Skeletal muscle satellite cell (primary cell): ENCODE measurements at regions not wholly inside any gene's neighbourhood (a gene's known extent, or its start where the extent isn't known, plus 50 kb on each side); places are given as distances from the start of the nearest gene placed in this dataset.

Experiments used
- H3K27me3 ChIP-seq: 2 replicates; pipeline ENCODE4 v1.7.0; 2013; ENCODE audit warnings: low read length; ENCODE audit not compliant: control insufficient read depth, insufficient read depth
- H3K36me3 ChIP-seq: 2 replicates; pipeline ENCODE4 v1.7.0; 2013; ENCODE audit warnings: mild to moderate bottlenecking, control low read depth, low read length; ENCODE audit not compliant: insufficient read depth
- H3K4me1 ChIP-seq: 2 replicates; pipeline ENCODE4 v1.7.0; 2013; ENCODE audit warnings: low read length; ENCODE audit not compliant: control insufficient read depth, insufficient read depth
- H3K4me2 ChIP-seq: 2 replicates; pipeline ENCODE4 v1.7.0; 2013; ENCODE audit warnings: mild to moderate bottlenecking, low read length
- H3K4me3 ChIP-seq: 2 replicates; pipeline ENCODE4 v1.7.0; 2013; ENCODE audit warnings: low read length
- H3K9ac ChIP-seq: 2 replicates; pipeline ENCODE4 v1.7.0; 2013; ENCODE audit warnings: mild to moderate bottlenecking, low read depth, low read length, moderate library complexity
- H3K9me3 ChIP-seq: replicated peaks from 2 replicates; pipeline ENCODE4 v1.7.0; 2013; ENCODE audit warnings: mild to moderate bottlenecking, control low read depth, low read length

- H3K27me3 ChIP-seq, result no peaks in the 10 kb centered on the region
- no peaks in the 10 kb centered on the region for H3K4me1 ChIP-seq
- no peak overlapping the region for H3K4me3 ChIP-seq
- H3K9ac ChIP-seq, result no peak overlapping the region
- peaks cover 5% of the 10 kb centered on the region for H3K9me3 ChIP-seq
- H3K36me3 ChIP-seq, result no peaks in the 10 kb centered on the region
- no peak overlapping the region for H3K4me2 ChIP-seq
Observed at GRCh38 chr3:6600237-6600636, 260.7 kb upstream of the GRM7 start.

GRCh38 chr3:6601374-6601773 lies 259.5 kb upstream of the GRM7 start:
- Histone ChIP-seq H3K4me1 (no peaks in the 10 kb centered on the region), H3K27me3 (no peaks in the 10 kb centered on the region), H3K36me3 (no peaks in the 10 kb centered on the region), H3K9ac (no peak overlapping the region), H3K4me2 (no peak overlapping the region), H3K4me3 (no peak overlapping the region), H3K9me3 (peaks cover 5% of the 10 kb centered on the region)

GRCh38 chr3:6602329-6602728 lies 258.6 kb upstream of the GRM7 start:
- H3K27me3 ChIP-seq, result no peaks in the 10 kb centered on the region
- no peak overlapping the region for H3K9ac ChIP-seq
- no peaks in the 10 kb centered on the region for H3K36me3 ChIP-seq
- no peaks in the 10 kb centered on the region for H3K4me1 ChIP-seq
- no peak overlapping the region for H3K4me2 ChIP-seq
- no peak overlapping the region for H3K4me3 ChIP-seq
- H3K9me3 ChIP-seq, result peaks cover 2% of the 10 kb centered on the region

DNA sequence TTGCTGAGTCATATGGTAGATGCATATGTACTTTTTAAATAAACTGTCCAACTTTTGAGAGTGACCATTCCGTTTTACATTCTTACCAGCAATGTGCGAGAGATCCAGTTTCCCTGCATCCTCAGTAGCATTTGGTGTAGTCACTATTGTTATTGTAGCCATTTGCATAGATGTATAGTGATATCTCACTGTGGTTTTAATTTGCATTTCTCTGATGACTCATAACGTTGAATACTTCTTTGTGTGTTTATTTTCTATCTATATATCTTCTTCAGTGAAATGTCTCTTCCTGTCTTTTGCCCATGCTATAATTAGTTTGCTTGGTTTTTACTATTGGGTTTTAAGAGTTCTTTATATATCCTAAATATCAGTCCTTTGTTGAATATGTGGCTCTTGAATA lies 255.7 kb upstream of the GRM7 start:
- no peaks in the 10 kb centered on the region for H3K4me1 ChIP-seq
- no peak overlapping the region for H3K4me3 ChIP-seq
- H3K9ac ChIP-seq, result no peak overlapping the region
- no peaks in the 10 kb centered on the region for H3K36me3 ChIP-seq
- peaks cover 8% of the 10 kb centered on the region for H3K9me3 ChIP-seq
- H3K27me3 ChIP-seq, result no peaks in the 10 kb centered on the region
- no peak overlapping the region for H3K4me2 ChIP-seq

DNA sequence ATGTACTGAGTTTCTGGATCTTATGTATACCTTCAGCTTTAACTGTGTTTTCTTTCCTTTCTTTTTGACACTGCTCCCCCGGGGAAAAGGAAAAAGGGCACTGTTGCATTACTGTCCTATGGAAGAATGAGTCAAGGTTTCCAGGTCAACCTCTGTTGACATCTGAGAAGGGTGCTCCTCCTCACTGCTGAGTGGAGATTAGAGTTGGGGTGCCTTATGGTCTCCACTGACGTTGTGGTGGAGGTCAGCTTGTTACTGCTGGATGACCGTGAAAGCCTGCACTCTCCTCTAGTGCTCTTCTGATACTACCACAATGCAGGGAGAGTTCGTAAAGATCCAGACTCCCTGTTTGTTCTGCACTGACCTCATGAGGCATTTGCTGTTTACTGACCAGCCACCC lies 252.1 kb upstream of the GRM7 start:
- no peak overlapping the region for H3K4me3 ChIP-seq
- H3K9ac ChIP-seq, result no peak overlapping the region
- peaks cover 8% of the 10 kb centered on the region for H3K9me3 ChIP-seq
- H3K4me1 ChIP-seq, result no peaks in the 10 kb centered on the region
- H3K36me3 ChIP-seq, result no peaks in the 10 kb centered on the region
- H3K27me3 ChIP-seq, result no peaks in the 10 kb centered on the region
- no peak overlapping the region for H3K4me2 ChIP-seq

GRCh38 chr3:6612034-6612616 lies 248.8 kb upstream of the GRM7 start:
- Histone ChIP-seq H3K4me1 (no peaks in the 10 kb centered on the region), H3K4me2 (no peak overlapping the region), H3K27me3 (no peaks in the 10 kb centered on the region), H3K36me3 (no peaks in the 10 kb centered on the region), H3K4me3 (no peak overlapping the region), H3K9ac (no peak overlapping the region), H3K9me3 (peaks cover 8% of the 10 kb centered on the region)

GRCh38 chr3:6622260-6622659 lies 238.7 kb upstream of the GRM7 start:
- H3K36me3 ChIP-seq, result no peaks in the 10 kb centered on the region
- peaks cover 4% of the 10 kb centered on the region for H3K9me3 ChIP-seq
- H3K27me3 ChIP-seq, result no peaks in the 10 kb centered on the region
- H3K4me1 ChIP-seq, result no peaks in the 10 kb centered on the region
- no peak overlapping the region for H3K4me3 ChIP-seq
- H3K4me2 ChIP-seq, result no peak overlapping the region
- no peak overlapping the region for H3K9ac ChIP-seq

GRCh38 chr3:6622712-6623111 lies 238.2 kb upstream of the GRM7 start:
- no peaks in the 10 kb centered on the region for H3K27me3 ChIP-seq
- H3K4me1 ChIP-seq, result no peaks in the 10 kb centered on the region
- no peak overlapping the region for H3K4me3 ChIP-seq
- H3K4me2 ChIP-seq, result no peak overlapping the region
- no peak overlapping the region for H3K9ac ChIP-seq
- no peaks in the 10 kb centered on the region for H3K36me3 ChIP-seq
- H3K9me3 ChIP-seq, result peaks cover 4% of the 10 kb centered on the region

GRCh38 chr3:6631376-6631775 lies 229.5 kb upstream of the GRM7 start:
- Histone ChIP-seq H3K27me3 (no peaks in the 10 kb centered on the region), H3K36me3 (no peaks in the 10 kb centered on the region), H3K9ac (no peak overlapping the region), H3K4me3 (no peak overlapping the region), H3K9me3 (no peaks in the 10 kb centered on the region), H3K4me1 (no peaks in the 10 kb centered on the region), H3K4me2 (no peak overlapping the region)

DNA sequence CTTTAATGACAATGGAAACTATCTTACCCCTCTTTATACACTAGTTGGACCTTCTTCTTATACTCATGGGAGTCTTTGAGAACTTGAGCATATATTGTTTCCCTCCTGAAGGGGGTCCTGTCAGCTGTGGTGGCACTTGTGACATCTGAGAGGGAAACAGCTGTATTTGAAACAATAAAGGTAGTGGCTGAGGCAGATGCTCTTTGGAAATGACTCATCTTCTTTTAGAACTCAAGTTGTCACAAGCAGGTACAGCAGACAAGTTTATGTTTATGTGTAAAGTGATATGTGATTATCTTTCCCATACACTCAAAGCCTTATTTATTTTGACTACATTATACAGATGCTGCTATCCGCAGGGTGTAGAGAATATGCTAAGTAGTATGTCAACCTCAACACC lies 220.0 kb upstream of the GRM7 start:
- H3K9ac ChIP-seq, result no peak overlapping the region
- H3K36me3 ChIP-seq, result no peaks in the 10 kb centered on the region
- no peak overlapping the region for H3K4me3 ChIP-seq
- no peaks in the 10 kb centered on the region for H3K27me3 ChIP-seq
- no peaks in the 10 kb centered on the region for H3K4me1 ChIP-seq
- H3K9me3 ChIP-seq, result peaks cover 4% of the 10 kb centered on the region
- H3K4me2 ChIP-seq, result no peak overlapping the region

GRCh38 chr3:6644070-6644929 lies 216.6 kb upstream of the GRM7 start:
- peaks cover 6% of the 10 kb centered on the region for H3K9me3 ChIP-seq
- no peak overlapping the region for H3K4me2 ChIP-seq
- H3K4me3 ChIP-seq, result no peak overlapping the region
- no peak overlapping the region for H3K9ac ChIP-seq
- H3K27me3 ChIP-seq, result no peaks in the 10 kb centered on the region
- no peaks in the 10 kb centered on the region for H3K4me1 ChIP-seq
- no peaks in the 10 kb centered on the region for H3K36me3 ChIP-seq

DNA sequence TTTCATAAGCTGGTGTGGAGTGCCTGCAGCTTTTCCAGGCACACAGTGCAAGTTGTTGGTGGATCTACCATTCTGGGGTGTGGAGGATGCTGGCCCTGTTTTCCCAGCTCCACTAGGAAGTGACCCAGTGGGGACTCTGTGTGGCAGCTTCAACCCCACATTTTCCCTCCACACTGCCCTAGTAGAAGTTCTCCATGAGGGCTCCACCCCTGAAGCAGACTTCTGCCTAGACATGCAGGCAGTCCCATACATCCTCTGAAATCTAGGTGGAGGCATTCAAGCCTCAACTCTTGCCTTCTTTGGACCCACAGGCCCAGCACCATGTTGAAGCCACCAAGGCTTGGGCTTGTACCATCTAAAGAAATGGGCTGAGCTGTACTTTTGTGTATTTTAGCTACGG lies 206.2 kb upstream of the GRM7 start:
- Histone ChIP-seq H3K9me3 (peaks cover 3% of the 10 kb centered on the region), H3K4me2 (no peak overlapping the region), H3K9ac (no peak overlapping the region), H3K4me3 (no peak overlapping the region), H3K4me1 (no peaks in the 10 kb centered on the region), H3K27me3 (no peaks in the 10 kb centered on the region), H3K36me3 (no peaks in the 10 kb centered on the region)
